GM18519 (cell line): ENCODE measurements at regions not wholly inside any gene's neighbourhood (a gene's known extent, or its start where the extent isn't known, plus 50 kb on each side); places are given as distances from the start of the nearest gene placed in this dataset.
"Not testable (repeated sequence)": the region's sequence is repeated elsewhere in the genome, so short reads cannot be mapped to it uniquely, and the experiment has no call there.

Experiments used
- ATAC-seq: cut with Tn5 transposase; IDR thresholded peaks from one replicate; pipeline ENCODE4 v1.9.1; 2021; ENCODE audit warnings: mild to moderate bottlenecking, moderate library complexity; ENCODE audit not compliant: unreplicated experiment, low FRiP score

DNA sequence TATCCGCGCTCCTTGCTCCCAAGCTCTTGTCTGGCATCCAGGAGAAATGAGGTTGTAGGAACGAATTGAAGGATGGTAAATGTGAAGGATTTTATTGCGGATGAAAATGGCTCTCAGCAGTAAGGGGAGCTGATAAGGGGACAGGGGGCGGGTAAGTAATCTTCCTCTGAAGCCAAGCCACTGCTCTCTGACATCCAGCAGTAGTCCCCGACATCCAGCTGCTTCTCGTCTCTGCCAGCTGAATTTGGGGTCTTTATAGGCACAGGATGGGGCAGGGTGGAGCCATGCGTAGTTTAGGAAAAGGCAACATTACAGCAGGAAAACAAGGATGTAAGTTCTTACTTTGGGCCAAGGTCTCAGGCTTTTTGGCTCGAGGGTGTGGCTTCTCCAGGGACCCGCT lies 1370.1 kb upstream of the RAG2 start:
- ATAC-seq, result no peak

- no peak for ATAC-seq
Measured at GRCh38 chr11:37967635-37968034, 1369.6 kb upstream of the RAG2 start.

DNA sequence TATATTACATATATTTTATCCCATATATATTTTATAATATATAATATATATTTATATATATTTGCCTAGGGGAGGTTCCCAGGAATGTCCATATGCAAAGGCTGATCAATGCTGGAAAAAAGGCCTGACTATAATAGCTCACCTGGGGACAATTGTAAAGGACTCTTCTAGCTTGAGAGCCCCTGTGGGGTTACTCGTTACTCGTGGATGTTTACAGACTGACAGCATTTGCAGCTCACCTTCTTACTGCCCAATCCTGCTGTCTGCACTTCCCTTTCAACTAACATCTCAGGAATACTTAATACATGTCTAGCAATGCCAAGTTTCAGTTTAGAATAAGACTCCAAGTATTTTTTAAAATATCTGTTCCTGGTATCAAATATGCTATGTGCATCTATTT lies 1365.4 kb upstream of the RAG2 start:
- no peak for ATAC-seq

- ATAC-seq, result no peak
Measured at GRCh38 chr11:37957717-37958116, 1359.7 kb upstream of the RAG2 start.

DNA sequence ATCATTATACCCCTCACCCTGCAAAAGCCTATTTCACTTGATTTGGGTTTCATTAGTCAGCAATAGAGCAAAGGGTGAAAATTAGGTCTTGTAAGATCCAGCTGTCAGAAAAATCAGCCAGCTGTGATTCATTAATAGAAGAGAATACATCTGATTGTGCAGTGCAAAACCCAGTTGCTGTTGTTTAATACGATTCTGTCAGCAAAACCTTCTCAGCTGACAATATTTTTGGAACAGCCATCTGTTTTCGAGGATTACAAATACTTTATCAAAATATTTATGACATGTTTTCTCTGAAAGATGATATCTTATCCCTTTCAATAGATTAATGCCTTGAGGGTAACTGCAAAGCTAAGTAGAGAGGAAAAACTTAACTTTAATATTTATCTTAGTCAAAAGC lies 1354.0 kb upstream of the RAG2 start:
- no peak for ATAC-seq

DNA sequence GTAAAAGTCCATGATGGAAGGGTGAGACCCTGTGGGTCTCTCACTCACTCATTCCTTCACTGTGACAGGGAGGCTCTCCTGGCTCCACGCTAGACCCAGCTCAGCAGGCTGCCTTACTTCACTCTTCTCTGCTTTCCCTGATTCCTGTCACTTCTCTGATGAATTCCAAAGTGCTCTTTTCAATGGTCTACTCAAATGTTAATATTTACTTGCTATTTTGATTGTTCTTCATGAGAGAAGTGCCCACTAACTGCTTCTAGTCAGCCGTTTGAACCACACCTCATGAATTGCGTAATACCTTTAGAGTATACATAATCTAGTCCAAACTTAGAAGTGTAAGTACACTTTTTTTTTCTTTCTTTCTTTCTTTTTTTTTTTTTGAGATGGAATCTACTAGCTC lies 1350.2 kb upstream of the RAG2 start:
- no peak for ATAC-seq

DNA sequence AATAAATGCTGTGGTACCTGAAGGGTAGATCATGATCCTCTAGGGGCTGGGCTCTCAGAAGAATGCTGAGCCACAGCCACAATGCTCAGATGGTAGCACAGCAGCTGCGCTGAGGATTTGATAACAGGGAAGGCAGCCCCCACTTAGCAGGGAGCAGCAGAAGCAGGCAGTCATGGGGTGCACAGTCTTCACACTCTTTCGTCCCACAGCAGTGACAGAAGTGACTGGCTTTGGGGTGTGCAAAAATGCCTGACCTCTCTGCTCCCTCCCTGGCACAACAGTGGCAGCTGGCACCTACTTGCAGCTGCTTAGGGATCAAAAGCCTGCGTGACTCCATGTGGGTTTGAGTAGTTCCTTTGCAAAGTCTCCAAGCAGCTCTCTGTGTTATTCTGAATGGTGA lies 1349.8 kb upstream of the RAG2 start:
- ATAC-seq, result no peak

GRCh38 chr11:37946155-37946766 lies 1348.2 kb upstream of the RAG2 start:
- ATAC-seq, result peak; percentile 78

DNA sequence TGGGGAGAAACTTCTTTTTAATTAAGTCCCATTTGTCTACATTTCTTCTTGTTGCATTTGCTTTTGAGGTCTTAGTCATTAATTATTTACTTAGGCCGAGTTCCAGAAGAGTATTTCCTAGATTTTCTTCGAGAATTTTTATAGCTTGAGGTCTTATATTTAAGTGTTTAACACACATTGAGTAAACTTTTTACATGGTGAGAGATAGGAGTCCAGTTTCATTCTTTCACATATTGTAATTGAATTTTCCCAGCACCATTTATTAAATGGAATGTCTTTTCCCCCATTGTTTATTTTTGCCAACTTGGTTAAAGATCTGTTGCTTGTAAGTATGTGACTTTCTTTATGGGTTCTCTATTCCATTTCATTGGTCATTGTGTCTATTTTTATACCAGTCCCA lies 1344.0 kb upstream of the RAG2 start:
- ATAC-seq, result no peak

- ATAC-seq, result no peak
Measured at GRCh38 chr11:37929100-37929653, 1331.1 kb upstream of the RAG2 start.

- no peak for ATAC-seq
Measured at GRCh38 chr11:37926772-37927171, 1328.7 kb upstream of the RAG2 start.

- no peak for ATAC-seq
Measured at GRCh38 chr11:37916331-37916730, 1318.3 kb upstream of the RAG2 start.

- no peak for ATAC-seq
Measured at GRCh38 chr11:37914859-37915258, 1316.8 kb upstream of the RAG2 start.

GRCh38 chr11:37908219-37908548 lies 1310.1 kb upstream of the RAG2 start:
- ATAC-seq, result no peak

DNA sequence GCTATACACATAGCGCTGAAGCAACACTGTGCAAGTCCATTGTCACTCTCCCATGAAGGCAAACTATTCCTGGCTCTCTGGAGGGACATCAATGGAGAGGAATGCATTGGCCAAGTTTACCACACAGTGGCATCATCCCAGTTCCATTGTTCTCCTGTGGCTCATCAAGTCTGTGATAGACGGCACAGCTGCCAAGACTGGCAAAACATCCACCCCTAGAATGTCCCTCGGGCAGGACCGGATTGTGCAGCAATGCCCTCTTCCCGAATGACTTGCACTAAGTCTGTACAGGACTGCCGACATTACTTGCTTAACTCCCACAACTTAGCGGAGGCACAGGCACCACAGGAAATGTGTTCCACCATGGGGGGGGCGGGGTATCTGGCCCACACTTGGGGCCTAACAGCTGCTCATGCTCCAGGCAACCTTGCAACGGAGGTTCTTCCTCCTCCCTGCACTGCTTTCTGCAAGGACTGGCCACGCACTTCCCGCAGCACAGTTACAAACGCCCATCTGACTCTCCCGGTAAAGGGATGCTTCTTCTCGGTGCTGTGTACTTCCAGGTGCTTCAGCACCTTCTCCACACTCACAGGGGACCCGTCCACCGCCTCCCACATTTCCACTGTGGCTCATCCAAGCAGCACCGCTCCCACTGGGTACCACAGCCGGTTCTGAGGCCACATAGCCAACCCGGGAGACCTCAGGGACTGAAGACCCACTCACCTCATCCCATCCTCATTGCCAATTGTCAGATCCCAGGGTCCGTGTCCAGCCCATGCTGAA lies 1309.6 kb upstream of the RAG2 start:
- no peak for ATAC-seq

GRCh38 chr11:37905707-37906417 lies 1307.8 kb upstream of the RAG2 start:
- no peak for ATAC-seq

- ATAC-seq, result no peak
Measured at GRCh38 chr11:37896016-37896415, 1298.0 kb upstream of the RAG2 start.

- no peak for ATAC-seq
Measured at GRCh38 chr11:37881741-37882140, 1283.7 kb upstream of the RAG2 start.

DNA sequence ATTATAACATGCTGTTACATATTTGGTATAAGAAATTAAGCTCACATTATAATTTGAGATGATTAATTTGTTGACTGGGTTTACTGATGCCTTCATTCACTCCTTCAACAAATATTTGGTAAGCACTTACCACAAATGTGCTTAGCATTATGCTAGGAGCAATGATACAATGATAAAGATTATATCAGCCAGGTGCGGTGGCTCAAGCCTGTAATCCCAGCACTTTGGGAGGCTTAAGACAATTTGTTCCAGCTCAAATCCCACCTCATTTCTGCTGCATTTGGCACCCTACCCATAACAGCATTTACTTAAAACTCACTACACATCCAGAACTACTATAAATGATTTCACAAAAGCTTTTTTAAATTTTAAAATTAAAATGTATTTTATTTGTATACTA lies 1263.6 kb upstream of the RAG2 start:
- no peak for ATAC-seq

GRCh38 chr11:37858806-37859537 lies 1260.9 kb upstream of the RAG2 start:
- ATAC-seq, result not testable (repeated sequence)

DNA sequence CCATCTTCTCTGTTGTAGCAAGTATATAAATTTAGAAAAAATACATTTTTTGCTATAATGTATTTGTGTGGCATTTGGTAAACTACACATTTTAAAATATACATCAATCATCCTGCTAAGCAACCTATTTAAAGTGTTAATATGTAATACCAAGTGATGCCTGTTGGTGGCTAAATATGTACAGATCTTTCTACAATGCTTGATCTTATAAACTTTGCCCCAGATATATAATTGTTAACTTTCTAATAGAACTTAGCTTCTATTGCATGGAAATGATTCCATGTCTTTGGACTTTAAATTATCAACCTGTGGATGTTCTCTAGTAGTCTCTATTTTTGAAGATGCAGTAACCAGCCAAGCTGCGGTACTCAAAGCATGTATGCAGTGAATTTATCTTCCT lies 1260.4 kb upstream of the RAG2 start:
- no peak for ATAC-seq
